ENCODE measurements at regions not wholly inside any gene's neighbourhood (a gene's known extent, or its start where the extent isn't known, plus 50 kb on each side); places are given as distances from the start of the nearest gene placed in this dataset.

- dilution Hi-C loops (cut with MboI; ENCODE audit: extremely low pct_ligation_motif_present, low sequenced_read_pairs), result no loop called here
Measured at GRCh38 chr10:35749230-35749629, 107.1 kb upstream of the FZD8 start.

More at GRCh38 chr10:35749230-35749629, 107.1 kb upstream of the FZD8 start:
- Histone ChIP-seq H3K4me2 (ENCODE audit: insufficient read depth, low read length) (no peak overlapping the region), H3K9ac (replicated peaks; ENCODE audit: extremely low read depth, insufficient read depth, low read length) (no peak overlapping the region), H3K36me3 (ENCODE audit: control insufficient read depth in 2 of 2, extremely low read depth in 1 of 2, insufficient read depth in 2 of 2, low read length in 2 of 2) (no peaks in the 10 kb centered on the region), H3K4me3 (replicated peaks in 1 of 3; ENCODE audit: insufficient read depth in 1 of 3, low read depth in 1 of 3, low read length in 3 of 3) (no peak overlapping the region), H3K9me3 (replicated peaks; ENCODE audit: control insufficient read depth, insufficient read depth, low read length) (no peaks in the 10 kb centered on the region), H3K27ac (ENCODE audit: insufficient read depth, low read depth, low read length) (no peak overlapping the region), H3K4me1 (ENCODE audit: control insufficient read depth, extremely low read depth, insufficient read depth, low read length) (no peaks in the 10 kb centered on the region), H2AFZ (ENCODE audit: low read depth, low read length) (no peak overlapping the region), H3K27me3 (ENCODE audit: control insufficient read depth in 2 of 2, insufficient read depth in 2 of 2, low read length in 2 of 2) (peaks cover 0 to 6% of the 10 kb centered on the region in 2 experiments), H4K20me1 (replicated peaks; ENCODE audit: control insufficient read depth, extremely low read depth, insufficient read depth, low read length) (no peaks in the 10 kb centered on the region), H3K79me2 (ENCODE audit: control insufficient read depth, insufficient read depth, low read length) (no peaks in the 10 kb centered on the region), H3K9me1 (replicated peaks; ENCODE audit: control insufficient read depth, extremely low read depth, insufficient read depth, low read length) (no peaks in the 10 kb centered on the region)
- TF ChIP-seq GATA2 (IDR thresholded peaks at IDR 0.05; ENCODE audit: insufficient read depth, insufficient read length, low read depth, low read length) (no peak), MAX (IDR thresholded peaks at IDR 0.05; ENCODE audit: insufficient read depth, insufficient read length) (no peak), JUN (IDR thresholded peaks at IDR 0.05; ENCODE audit: borderline replicate concordance, insufficient read depth, insufficient read length, low read depth) (no peak), FOS (IDR thresholded peaks at IDR 0.05; ENCODE audit: borderline replicate concordance, insufficient read depth, low read length) (no peak), CTCF (IDR thresholded peaks at IDR 0.05; ENCODE audit: extremely low read depth in 1 of 2, insufficient read depth in 1 of 2, low read depth in 1 of 2, low read length in 2 of 2) (no peak), POLR2AphosphoS5 (IDR thresholded peaks at IDR 0.05; ENCODE audit: insufficient read depth, low read depth, low read length) (no peak), EZH2 (IDR thresholded peaks at IDR 0.05; ENCODE audit: borderline replicate concordance, low read depth, low read length, severe bottlenecking) (no peak), MYC (IDR thresholded peaks at IDR 0.05; ENCODE audit: low read depth, low read length) (no peak), POLR2A (IDR thresholded peaks at IDR 0.05; ENCODE audit: low read depth, low read length) (no peak)
- BruUV-seq (replicated peaks), result no TSS peak
- intact Hi-C loops (cut with micrococcal nuclease), result no loop called here
- ChIA-PET CTCF (no interaction called here), POLR2A (no interaction called here)
- DNase-seq (ENCODE audit: low read depth, low spot score), result no peak
- no peak for FAIRE-seq

All from endothelial cell of umbilical vein (primary cell).